ENCODE measurements at regions not wholly inside any gene's neighbourhood (a gene's known extent, or its start where the extent isn't known, plus 50 kb on each side); places are given as distances from the start of the nearest gene placed in this dataset.

DNA sequence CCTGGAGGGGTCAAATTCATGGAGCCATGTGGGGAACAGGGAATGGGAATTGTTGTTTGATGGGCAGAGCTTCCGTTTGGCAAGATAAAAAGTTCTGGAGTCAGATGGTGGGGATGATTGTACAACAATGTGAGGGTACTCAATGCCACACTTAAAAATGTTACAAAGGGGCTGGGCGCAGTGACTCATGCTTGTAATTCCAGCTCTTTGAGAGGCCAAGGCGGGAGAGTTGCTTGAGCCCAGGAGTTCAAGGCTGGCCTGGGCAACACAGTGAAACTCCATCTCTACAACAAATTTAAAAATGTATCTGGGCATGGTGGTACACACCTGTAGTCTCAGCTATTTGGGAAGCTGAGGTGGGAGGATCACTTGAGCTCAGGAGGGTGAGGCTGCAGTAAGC is 66.0 kb upstream of the DIO3 start:
- TF ChIP-seq POLR2A (IDR thresholded peaks at IDR 0.05; ENCODE audit: low read depth) (no peak), EP300 (IDR thresholded peaks at IDR 0.05) (no peak), POLR2AphosphoS5 (IDR thresholded peaks at IDR 0.05) (no peak)
- TF ChIP-seq, protein P1, sequence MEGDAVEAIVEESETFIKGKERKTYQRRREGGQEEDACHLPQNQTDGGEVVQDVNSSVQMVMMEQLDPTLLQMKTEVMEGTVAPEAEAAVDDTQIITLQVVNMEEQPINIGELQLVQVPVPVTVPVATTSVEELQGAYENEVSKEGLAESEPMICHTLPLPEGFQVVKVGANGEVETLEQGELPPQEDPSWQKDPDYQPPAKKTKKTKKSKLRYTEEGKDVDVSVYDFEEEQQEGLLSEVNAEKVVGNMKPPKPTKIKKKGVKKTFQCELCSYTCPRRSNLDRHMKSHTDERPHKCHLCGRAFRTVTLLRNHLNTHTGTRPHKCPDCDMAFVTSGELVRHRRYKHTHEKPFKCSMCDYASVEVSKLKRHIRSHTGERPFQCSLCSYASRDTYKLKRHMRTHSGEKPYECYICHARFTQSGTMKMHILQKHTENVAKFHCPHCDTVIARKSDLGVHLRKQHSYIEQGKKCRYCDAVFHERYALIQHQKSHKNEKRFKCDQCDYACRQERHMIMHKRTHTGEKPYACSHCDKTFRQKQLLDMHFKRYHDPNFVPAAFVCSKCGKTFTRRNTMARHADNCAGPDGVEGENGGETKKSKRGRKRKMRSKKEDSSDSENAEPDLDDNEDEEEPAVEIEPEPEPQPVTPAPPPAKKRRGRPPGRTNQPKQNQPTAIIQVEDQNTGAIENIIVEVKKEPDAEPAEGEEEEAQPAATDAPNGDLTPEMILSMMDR (IDR thresholded peaks at IDR 0.05) = no peak
